MM.1S (cell line): ENCODE measurements at regions not wholly inside any gene's neighbourhood (a gene's known extent, or its start where the extent isn't known, plus 50 kb on each side); places are given as distances from the start of the nearest gene placed in this dataset.

Experiments
- EZH2phosphoT487 ChIP-seq: fragments of 300-600 bp; sonication (generic); IDR thresholded peaks from 2 replicates; pipeline ENCODE4 v1.6.1; 2018; ENCODE audit warnings: antibody characterized with exemption, low read length
- TF ChIP-seq, protein P1 (sequence below): fragments of 300-600 bp; sonication (generic); IDR thresholded peaks from 2 replicates; pipeline ENCODE4 v1.5.1; 2016; ENCODE audit warnings: antibody characterized with exemption, low read length, mixed read lengths

DNA sequence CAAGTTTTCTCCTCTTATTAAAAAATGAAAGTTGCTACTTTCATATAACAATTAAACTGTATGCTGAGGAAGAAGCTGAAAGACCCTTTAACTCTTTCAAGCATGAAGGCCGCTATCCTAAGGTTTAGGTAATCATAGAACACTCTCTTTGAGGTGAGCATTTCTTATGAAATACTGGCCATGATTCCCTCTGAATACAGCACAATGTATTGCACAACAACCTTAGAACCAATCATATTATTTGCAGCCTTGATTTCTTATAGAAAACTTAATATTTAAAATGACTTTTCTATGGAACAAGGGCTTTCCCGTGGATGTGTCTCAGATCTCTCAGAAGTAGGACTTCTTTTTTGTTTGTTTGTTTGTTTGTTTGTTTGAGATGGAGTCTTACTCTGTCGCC is 333.4 kb upstream of the TEX13C start:
- TF ChIP-seq, protein P1, sequence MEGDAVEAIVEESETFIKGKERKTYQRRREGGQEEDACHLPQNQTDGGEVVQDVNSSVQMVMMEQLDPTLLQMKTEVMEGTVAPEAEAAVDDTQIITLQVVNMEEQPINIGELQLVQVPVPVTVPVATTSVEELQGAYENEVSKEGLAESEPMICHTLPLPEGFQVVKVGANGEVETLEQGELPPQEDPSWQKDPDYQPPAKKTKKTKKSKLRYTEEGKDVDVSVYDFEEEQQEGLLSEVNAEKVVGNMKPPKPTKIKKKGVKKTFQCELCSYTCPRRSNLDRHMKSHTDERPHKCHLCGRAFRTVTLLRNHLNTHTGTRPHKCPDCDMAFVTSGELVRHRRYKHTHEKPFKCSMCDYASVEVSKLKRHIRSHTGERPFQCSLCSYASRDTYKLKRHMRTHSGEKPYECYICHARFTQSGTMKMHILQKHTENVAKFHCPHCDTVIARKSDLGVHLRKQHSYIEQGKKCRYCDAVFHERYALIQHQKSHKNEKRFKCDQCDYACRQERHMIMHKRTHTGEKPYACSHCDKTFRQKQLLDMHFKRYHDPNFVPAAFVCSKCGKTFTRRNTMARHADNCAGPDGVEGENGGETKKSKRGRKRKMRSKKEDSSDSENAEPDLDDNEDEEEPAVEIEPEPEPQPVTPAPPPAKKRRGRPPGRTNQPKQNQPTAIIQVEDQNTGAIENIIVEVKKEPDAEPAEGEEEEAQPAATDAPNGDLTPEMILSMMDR, result no peak
- no peak for TF ChIP-seq EZH2phosphoT487
